HG03095 (cell line): ENCODE measurements at regions not wholly inside any gene's neighbourhood (a gene's known extent, or its start where the extent isn't known, plus 50 kb on each side); places are given as distances from the start of the nearest gene placed in this dataset.

ENCODE experiments used
- ATAC-seq: cut with Tn5 transposase; IDR thresholded peaks from one replicate; pipeline ENCODE4 v1.9.1; 2021; ENCODE audit warnings: moderate library complexity; ENCODE audit not compliant: unreplicated experiment

DNA sequence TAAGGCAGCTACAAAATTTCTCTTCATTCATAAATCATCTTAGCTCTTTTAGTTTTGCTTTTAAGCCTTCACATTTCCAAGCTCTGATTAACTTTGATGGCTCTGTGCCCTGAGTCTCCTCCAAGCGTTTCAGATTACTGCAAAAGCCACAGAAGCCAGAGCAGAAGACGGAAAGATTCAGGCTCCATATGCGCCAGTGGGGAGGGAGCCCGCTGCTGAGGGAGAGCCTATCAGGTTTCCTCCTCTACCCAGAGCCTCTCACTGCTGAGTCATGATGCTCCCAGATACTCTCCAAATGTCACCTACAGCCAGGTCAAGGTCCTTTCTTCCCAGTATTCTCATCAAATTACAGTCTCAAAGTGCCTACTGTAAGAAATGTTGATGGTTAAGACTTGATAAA, 193.6 kb downstream of the RAP2A start:
- no peak for ATAC-seq

- no peak for ATAC-seq
Measured at GRCh38 chr13:97629601-97630272, 195.8 kb downstream of the RAP2A start.

GRCh38 chr13:97630725-97631124, 196.8 kb downstream of the RAP2A start:
- ATAC-seq = no peak

- ATAC-seq = peak; percentile 57
Measured at GRCh38 chr13:97631158-97631557, 197.2 kb downstream of the RAP2A start.

DNA sequence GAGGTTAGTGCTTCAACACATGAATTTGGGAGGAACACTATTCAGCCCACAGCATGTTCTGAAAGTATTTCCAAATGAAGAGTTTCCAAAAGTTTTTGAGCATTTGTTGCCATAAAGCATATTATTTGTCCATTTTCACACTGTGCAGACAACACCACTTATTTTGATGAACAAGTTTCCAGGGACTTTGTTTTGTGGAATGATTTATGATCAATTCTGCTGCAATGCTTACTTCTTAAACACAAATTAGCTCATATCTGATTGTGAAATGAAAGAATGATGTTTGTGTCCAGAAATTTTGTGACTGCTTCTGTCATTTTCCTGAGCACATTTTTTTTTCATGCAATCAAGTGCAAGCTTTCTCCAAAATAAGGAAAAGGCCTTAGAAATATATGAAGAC, 205.3 kb downstream of the RAP2A start:
- no peak for ATAC-seq

- no peak for ATAC-seq
Measured at GRCh38 chr13:97640268-97640667, 206.3 kb downstream of the RAP2A start.

- no peak for ATAC-seq
Measured at GRCh38 chr13:97648171-97648880, 214.4 kb downstream of the RAP2A start.

- ATAC-seq = no peak
Measured at GRCh38 chr13:97648881-97649224, 214.9 kb downstream of the RAP2A start.

GRCh38 chr13:97653443-97654140, 219.6 kb downstream of the RAP2A start:
- ATAC-seq = no peak

- ATAC-seq = no peak
Measured at GRCh38 chr13:97654236-97654635, 220.3 kb downstream of the RAP2A start.

DNA sequence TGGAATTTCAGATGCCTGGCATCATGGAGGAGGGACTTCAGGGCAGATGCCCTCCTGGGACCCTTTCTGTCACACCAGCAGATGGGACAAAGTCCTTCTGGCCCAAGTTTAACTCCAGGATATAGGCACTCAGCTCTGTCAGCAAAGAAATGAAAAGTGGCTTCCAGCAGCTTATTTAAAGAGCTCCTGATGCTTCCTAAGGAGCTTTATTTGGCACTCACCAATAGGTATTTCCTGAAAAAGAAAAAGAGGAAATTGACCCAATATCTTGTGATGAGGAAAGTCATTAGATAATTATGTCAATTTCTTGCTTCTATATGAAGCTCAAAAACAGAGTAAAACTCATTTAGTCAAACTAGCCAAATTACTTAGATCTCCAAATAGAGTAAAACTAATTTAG, 224.6 kb downstream of the RAP2A start:
- no peak for ATAC-seq

DNA sequence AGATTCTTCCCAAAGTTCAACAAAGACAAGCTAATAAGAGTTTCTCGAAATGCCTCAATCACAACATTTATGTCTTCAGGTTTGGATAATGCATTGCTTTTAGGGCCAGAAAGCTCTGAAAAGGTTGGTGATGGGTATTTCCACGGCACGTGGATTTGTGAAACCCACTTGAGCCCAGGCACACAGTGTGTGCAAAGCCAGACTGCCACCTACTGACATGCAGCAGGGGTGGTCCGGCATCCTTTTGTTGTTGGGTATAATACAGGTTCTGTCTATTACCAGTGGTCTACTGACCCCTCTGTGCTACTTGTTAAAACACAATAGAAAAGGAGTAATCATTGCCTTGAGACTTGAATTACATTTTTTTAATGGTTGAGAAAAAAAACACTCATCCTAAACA, 225.6 kb downstream of the RAP2A start:
- no peak for ATAC-seq

- ATAC-seq = no peak
Measured at GRCh38 chr13:97660594-97661260, 226.8 kb downstream of the RAP2A start.

GRCh38 chr13:97686594-97686993, 252.6 kb downstream of the RAP2A start:
- no peak for ATAC-seq

GRCh38 chr13:97692628-97693027, 258.7 kb downstream of the RAP2A start:
- ATAC-seq = no peak

DNA sequence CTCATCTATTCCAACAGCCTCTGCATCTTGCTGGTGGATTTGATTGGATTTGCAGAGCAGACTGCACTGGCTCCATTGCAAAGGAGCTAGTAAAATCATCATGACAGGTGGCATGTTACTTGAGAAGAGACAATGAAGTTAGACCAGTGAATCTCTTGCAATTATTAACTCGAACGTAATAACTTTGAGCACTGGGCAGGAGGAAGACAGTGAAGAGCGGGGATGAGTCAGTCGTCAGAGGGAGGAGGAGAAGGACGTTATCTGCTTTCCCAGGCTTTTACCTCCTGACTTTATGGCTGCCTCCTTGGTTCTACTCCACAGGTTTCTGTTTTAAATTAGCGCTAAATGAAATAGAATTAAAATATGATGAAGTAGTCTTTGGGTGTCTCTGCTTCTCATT, 257.8 kb upstream of the IPO5 start:
- no peak for ATAC-seq

GRCh38 chr13:97696921-97697320, 256.6 kb upstream of the IPO5 start:
- no peak for ATAC-seq

DNA sequence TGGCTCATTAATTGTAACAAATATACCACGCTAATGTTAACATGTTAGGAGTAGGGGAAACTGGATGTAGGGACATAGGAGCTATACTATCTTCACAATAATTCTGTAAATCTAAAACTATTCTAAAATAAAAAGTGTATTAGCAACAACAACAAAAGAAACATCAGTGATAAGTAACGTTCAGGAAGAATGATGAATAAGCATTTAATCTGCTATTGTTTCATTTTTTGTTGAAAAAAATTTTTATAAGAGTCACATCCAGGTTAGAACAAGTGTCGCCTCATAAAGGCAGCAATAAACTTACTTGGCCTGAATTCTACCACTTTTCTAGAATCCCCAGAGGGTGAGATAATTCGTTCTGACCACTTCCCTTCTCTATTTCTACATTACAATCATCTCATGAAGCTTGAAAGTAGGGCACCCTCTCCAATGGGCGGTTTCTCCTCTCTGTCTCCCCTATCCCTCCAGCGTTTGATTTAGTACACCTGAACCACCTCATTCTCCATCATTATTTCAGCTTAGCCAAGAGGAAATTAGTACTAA, 253.1 kb upstream of the IPO5 start:
- no peak for ATAC-seq

DNA sequence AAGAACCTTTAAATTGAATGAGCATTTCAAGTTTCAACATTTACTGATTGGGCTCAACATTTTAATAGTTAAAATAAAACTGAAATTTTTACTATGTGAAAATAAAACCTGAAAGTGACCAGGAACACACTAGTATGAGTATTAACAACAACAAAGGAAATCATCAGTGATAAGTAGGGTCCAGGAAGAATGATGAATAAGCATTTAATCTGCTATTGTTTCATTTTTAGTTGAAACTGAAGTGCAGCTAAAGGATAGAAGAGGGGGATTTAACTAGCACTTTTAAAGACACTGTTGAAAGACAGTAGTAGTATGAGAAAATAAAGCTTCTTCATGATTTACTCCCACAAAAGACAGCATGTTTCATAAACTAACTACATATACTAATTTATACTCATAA, 250.9 kb upstream of the IPO5 start:
- no peak for ATAC-seq

DNA sequence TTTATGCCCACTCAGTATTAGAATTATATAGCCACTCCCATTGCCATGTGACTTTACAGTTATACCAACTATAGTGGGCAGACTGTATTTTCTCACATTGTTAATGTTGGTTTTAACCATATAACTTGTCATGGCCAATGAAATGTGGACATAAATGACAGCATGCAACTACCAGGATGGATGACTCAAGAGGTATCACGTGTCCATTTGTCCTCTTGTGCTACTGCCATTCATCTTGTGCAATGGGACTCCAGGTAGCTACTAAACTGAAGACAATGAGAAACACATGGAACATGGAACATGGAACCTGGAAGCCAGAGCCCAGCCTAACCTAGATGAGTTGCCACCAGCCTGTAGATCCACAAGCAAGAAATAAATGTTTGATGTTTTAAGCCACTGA, 242.7 kb upstream of the IPO5 start:
- ATAC-seq = no peak

- ATAC-seq = no peak
Measured at GRCh38 chr13:97712770-97713169, 240.7 kb upstream of the IPO5 start.
